ENCODE measurements at regions not wholly inside any gene's neighbourhood (a gene's known extent, or its start where the extent isn't known, plus 50 kb on each side); places are given as distances from the start of the nearest gene placed in this dataset.

DNA sequence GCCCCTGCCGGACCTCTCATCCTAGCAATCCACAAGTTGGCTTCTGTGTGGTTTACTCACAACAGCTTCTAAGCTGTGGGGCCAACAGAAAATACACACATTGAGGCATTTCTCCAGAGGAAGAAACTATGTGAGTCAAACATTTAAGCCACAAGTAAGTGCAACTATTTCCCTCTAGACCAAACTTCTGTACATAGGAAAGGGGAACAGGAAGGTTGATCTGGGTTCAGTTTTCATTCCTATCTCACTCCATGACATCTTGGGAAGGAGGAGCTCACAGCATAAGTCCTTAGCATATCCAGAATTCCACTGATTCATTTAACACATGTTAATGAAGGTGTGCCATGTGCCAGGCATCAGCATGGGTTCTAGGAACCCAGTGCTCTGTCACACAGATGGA is 72.8 kb upstream of the PICALM start:
- TF ChIP-seq GATA2 (IDR thresholded peaks at IDR 0.05; ENCODE audit: low read depth, low read length) (no peak), GATA3 (IDR thresholded peaks at IDR 0.05; ENCODE audit: low read depth, low read length) (no peak)
